Endothelial cell of umbilical vein (primary cell): ENCODE measurements at regions not wholly inside any gene's neighbourhood (a gene's known extent, or its start where the extent isn't known, plus 50 kb on each side); places are given as distances from the start of the nearest gene placed in this dataset.
A peak's percentile ranks its signal among the peaks of the same experiment; 100 is the strongest.

Experiments
- BruUV-seq: library from RNA; stranded (reverse); fragments of 400-500 nt; replicated peaks from 2 replicates; lab custom pipeline; 2021; lab: Mats Ljungman, UMichigan
- CTCF ChIA-PET: fragments of 300-600, 350-600 bp; sonication (Branson Sonifier 250); formaldehyde crosslinking; loops from one replicate; lab custom pipeline; 2021; ENCODE audit warnings: antibody characterized with exemption, inconsistent platforms; lab: Charles Lee
- POLR2A ChIA-PET: fragments of 300-600, 350-600 bp; sonication (Branson Sonifier 250); formaldehyde crosslinking; loops from one replicate; lab custom pipeline; 2021; ENCODE audit warnings: antibody characterized with exemption, inconsistent platforms; lab: Charles Lee
- DNase-seq: peaks from one replicate; pipeline ENCODE4 v3.0.0-alpha.2; 2011; ENCODE audit warnings: low read depth, low spot score
- FAIRE-seq: peaks from 2 replicates; lab custom pipeline; 2011; peaks lifted over from hg19 to GRCh38; lab: Jason Lieb, UNC
- H2AFZ ChIP-seq: 2 replicates; pipeline ENCODE4 v1.6.0; 2012; ENCODE audit warnings: low read depth, low read length, control low read depth, inconsistent platforms
- H3K27ac ChIP-seq: 2 replicates; pipeline ENCODE4 v1.5.1; 2011; ENCODE audit warnings: low read depth, mild to moderate bottlenecking, control low read depth, low read length, moderate library complexity; ENCODE audit not compliant: insufficient read depth
- H3K27me3 ChIP-seq, 2 experiments: 2 replicates each; pipeline versions ENCODE4 v1.6.0 to v1.6.1; 2011; ENCODE audit warnings: low read length in 2 of 2, mixed read lengths in 1 of 2; ENCODE audit not compliant: control insufficient read depth in 2 of 2, insufficient read depth in 2 of 2
- H3K36me3 ChIP-seq, 2 experiments: 2 replicates in 1 of 2; 3 replicates in 1 of 2; pipeline ENCODE4 v1.5.1; 2011; ENCODE audit warnings: low read length in 2 of 2, mild to moderate bottlenecking in 1 of 2, moderate library complexity in 1 of 2; ENCODE audit not compliant: control insufficient read depth in 2 of 2, insufficient read depth in 2 of 2; ENCODE audit errors: extremely low read depth in 1 of 2
- H3K4me1 ChIP-seq: 3 replicates; pipeline ENCODE4 v1.5.1; 2011; ENCODE audit warnings: mild to moderate bottlenecking, low read length; ENCODE audit not compliant: control insufficient read depth, insufficient read depth; ENCODE audit errors: extremely low read depth
- H3K4me2 ChIP-seq: 2 replicates; pipeline ENCODE4 v1.6.1; 2011; ENCODE audit warnings: low read length, control low read depth, mixed read lengths; ENCODE audit not compliant: insufficient read depth
- H3K4me3 ChIP-seq, 3 experiments: fragments of 200-600 bp in 1 of 3; sonication (generic), shearing (Covaris generic) in 1 of 3; replicated peaks in 1 of 3; 2 replicates each; pipeline ENCODE4 v1.5.1; 2011 to 2016; ENCODE audit warnings: control low read depth in 3 of 3, low read length in 3 of 3, mild to moderate bottlenecking in 2 of 3, inconsistent platforms in 1 of 3, low read depth in 1 of 3, moderate library complexity in 1 of 3; ENCODE audit not compliant: insufficient read depth in 1 of 3
- H3K79me2 ChIP-seq: 2 replicates; pipeline ENCODE4 v1.6.0; 2012; ENCODE audit warnings: low read length, inconsistent platforms; ENCODE audit not compliant: control insufficient read depth, insufficient read depth
- H3K9ac ChIP-seq: replicated peaks from 2 replicates; pipeline ENCODE3; 2011; ENCODE audit warnings: low read length, control low read depth; ENCODE audit not compliant: insufficient read depth; ENCODE audit errors: extremely low read depth
- H3K9me1 ChIP-seq: replicated peaks from 3 replicates; pipeline ENCODE4 v1.6.0; 2011; ENCODE audit warnings: mild to moderate bottlenecking, low read length; ENCODE audit not compliant: control insufficient read depth, insufficient read depth; ENCODE audit errors: extremely low read depth
- H3K9me3 ChIP-seq: replicated peaks from 2 replicates; pipeline ENCODE4 v1.5.1; 2012; ENCODE audit warnings: low read length, inconsistent platforms; ENCODE audit not compliant: control insufficient read depth, insufficient read depth
- H4K20me1 ChIP-seq: replicated peaks from 2 replicates; pipeline ENCODE3; 2011; ENCODE audit warnings: mild to moderate bottlenecking, low read length; ENCODE audit not compliant: control insufficient read depth, insufficient read depth; ENCODE audit errors: extremely low read depth
- EZH2 ChIP-seq: IDR thresholded peaks from 2 replicates; pipeline ENCODE4 v1.6.1; 2012; ENCODE audit warnings: borderline replicate concordance, low read depth, mild to moderate bottlenecking, moderate library complexity, low read length, inconsistent platforms; ENCODE audit not compliant: severe bottlenecking
- FOS ChIP-seq: IDR thresholded peaks from 2 replicates; pipeline ENCODE4 v1.6.1; 2011; ENCODE audit warnings: mild to moderate bottlenecking, low read length, moderate library complexity, borderline replicate concordance; ENCODE audit not compliant: insufficient read depth
- GATA2 ChIP-seq: IDR thresholded peaks from 2 replicates; pipeline ENCODE4 v1.7.0; 2011; ENCODE audit warnings: low read depth, mild to moderate bottlenecking, moderate library complexity, mixed read lengths, low read length; ENCODE audit not compliant: insufficient read length, insufficient read depth
- JUN ChIP-seq: IDR thresholded peaks from 2 replicates; pipeline ENCODE4 v1.6.1; 2011; ENCODE audit warnings: borderline replicate concordance, low read depth; ENCODE audit not compliant: insufficient read length, insufficient read depth
- MYC ChIP-seq: IDR thresholded peaks from one replicate; pipeline ENCODE4 v1.6.1; 2011; ENCODE audit warnings: mild to moderate bottlenecking, low read depth, low read length
- POLR2A ChIP-seq: IDR thresholded peaks from 2 replicates; pipeline ENCODE4 v1.6.1; 2012; ENCODE audit warnings: low read depth, mild to moderate bottlenecking, control low read depth, low read length
- POLR2AphosphoS5 ChIP-seq: IDR thresholded peaks from 2 replicates; pipeline ENCODE4 v1.6.1; 2012; ENCODE audit warnings: low read depth, mild to moderate bottlenecking, control low read depth, low read length, moderate library complexity; ENCODE audit not compliant: insufficient read depth
- dilution Hi-C: fragments of 300-500 bp; cut with MboI; formaldehyde crosslinking; loops from one replicate; pipeline ENCODE4 v1.15.0; 2019; ENCODE audit warnings: low sequenced_read_pairs; ENCODE audit not compliant: extremely low pct_ligation_motif_present
- intact Hi-C: fragments of 100-400 bp; cut with micrococcal nuclease; formaldehyde crosslinking; loops from one replicate; pipeline ENCODE4 v1.10.0; 2022
- TF ChIP-seq, protein P1 (sequence below): IDR thresholded peaks from 2 replicates; pipeline ENCODE4 v1.6.1; 2011; ENCODE audit not compliant: insufficient read depth, insufficient read length
- TF ChIP-seq, protein P2 (sequence below), 2 donors: IDR thresholded peaks; 1 replicate in 1 of 2; 2 replicates in 1 of 2; pipeline ENCODE4 v1.5.1; 2011; ENCODE audit warnings: low read length in 2 of 2, mild to moderate bottlenecking in 2 of 2, moderate library complexity in 2 of 2, control low read depth in 1 of 2, inconsistent platforms in 1 of 2, low read depth in 1 of 2; ENCODE audit not compliant: insufficient read depth in 1 of 2; ENCODE audit errors: extremely low read depth in 1 of 2

DNA sequence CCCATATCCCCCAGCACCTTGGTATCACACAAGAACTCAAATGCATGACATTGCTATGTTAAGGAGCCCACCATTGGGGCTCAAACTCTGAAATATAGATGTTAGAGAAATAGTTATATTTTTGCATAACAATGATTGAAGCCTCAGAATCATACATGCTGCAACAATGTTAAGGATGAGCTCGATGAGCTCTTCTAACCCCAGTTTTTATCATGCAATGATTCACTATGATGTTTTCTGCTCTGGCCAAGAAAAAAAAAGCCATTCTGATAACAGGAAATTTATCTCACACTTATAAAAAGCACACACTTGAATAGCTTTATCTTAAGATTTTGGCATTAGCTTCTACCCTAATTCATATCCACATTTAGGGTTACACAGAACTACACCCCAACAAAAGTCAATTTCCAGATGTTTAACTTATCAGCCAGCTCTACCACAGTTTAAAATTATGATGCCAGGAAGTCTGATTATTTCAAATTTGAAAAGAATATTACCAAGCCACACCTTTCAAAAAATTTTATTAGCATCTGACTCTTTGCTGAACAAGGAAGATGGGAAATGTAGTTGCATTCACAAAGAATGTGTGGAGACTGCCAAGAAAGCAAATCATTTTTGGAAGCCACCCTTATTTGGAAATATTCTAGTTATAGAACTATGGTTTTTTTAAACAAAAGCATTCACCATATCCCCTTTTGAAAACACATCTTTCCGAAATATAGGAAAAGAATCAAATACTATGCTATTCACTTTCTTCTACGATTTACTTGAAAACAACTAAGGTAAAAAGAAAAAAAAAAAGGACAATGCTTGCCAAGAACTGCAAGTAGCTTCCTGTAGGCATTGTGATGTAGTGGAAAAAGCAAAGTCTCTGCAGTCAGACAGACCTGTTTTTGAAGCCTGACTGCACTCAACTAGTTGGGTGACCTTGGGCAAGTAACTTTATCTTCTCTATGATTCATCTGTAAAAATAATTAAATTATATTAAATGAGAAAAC, 100.8 kb upstream of the PLS3 start:
- Histone ChIP-seq H3K36me3 (no peaks in the 10 kb centered on the region), H3K27ac (no peak overlapping the region), H3K79me2 (no peaks in the 10 kb centered on the region), H3K4me2 (peak overlapping the region; percentile 8), H2AFZ (no peak overlapping the region), H3K4me1 (peaks cover 13% of the 10 kb centered on the region), H3K9me3 (no peaks in the 10 kb centered on the region), H3K9me1 (no peaks in the 10 kb centered on the region), H4K20me1 (no peaks in the 10 kb centered on the region), H3K27me3 (no peaks in the 10 kb centered on the region), H3K4me3 (no peak overlapping the region), H3K9ac (peak overlapping the region; percentile 29)
- dilution Hi-C loops (no loop called here), intact Hi-C loops (loop anchor here (2.0 to 5.0 kb wide), 2 partner anchors 72 to 101 kb away; partner anchors contain the start of gene PLS3)
- peak; percentile 84 for DNase-seq
- BruUV-seq = no TSS peak
- POLR2A ChIA-PET = interaction anchor here (0.6 kb wide), 1 partner anchor 155 kb away, joined by 5 read pairs; no protein-coding TSS in a partner anchor
- no peak for TF ChIP-seq FOS
- FAIRE-seq = peak; percentile 91
- CTCF ChIA-PET = interaction anchor here (0.9 to 1.7 kb wide), 5 partner anchors 8 to 130 kb away, joined by 3 to 9 read pairs (median 3); no protein-coding TSS in a partner anchor

DNA sequence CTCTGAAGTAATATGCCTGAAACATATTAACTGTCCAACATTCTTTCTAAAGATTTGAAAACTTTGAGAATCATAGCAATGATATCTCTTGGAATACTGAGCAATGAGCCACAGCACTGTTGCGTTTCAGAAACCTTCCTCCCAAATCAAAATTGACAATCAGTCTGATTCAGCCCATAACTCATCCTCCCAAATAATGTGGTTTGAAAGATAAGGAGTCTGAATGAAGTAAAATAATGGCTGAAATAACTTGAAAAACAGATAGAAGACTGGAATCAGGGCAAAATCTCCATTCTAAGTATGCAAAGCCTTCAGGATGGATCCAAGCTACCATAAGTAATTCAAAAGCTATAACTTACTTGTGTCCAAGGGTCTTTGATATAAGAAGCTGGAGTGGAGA, 98.6 kb upstream of the PLS3 start:
- H3K36me3 ChIP-seq = no peaks in the 10 kb centered on the region
- H3K27me3 ChIP-seq = no peaks in the 10 kb centered on the region
- dilution Hi-C loops (no loop called here), intact Hi-C loops (loop anchor here (5.0 kb wide), 1 partner anchor 70 kb away; no protein-coding TSS in a partner anchor)
- no peak overlapping the region for H3K9ac ChIP-seq
- no peak overlapping the region for H3K4me2 ChIP-seq
- H2AFZ ChIP-seq = no peak overlapping the region
- peaks cover 13% of the 10 kb centered on the region for H3K4me1 ChIP-seq
- no TSS peak for BruUV-seq
- no peak overlapping the region for H3K4me3 ChIP-seq
- no peaks in the 10 kb centered on the region for H4K20me1 ChIP-seq
- peak; percentile 24 for DNase-seq
- no peaks in the 10 kb centered on the region for H3K9me1 ChIP-seq
- ChIA-PET CTCF (no interaction called here), POLR2A (no interaction called here)
- no peak for TF ChIP-seq MYC
- TF ChIP-seq JUN = no peak
- TF ChIP-seq GATA2 = no peak
- no peak for TF ChIP-seq POLR2A
- no peak for TF ChIP-seq EZH2
- TF ChIP-seq POLR2AphosphoS5 = no peak
- TF ChIP-seq, protein P1, sequence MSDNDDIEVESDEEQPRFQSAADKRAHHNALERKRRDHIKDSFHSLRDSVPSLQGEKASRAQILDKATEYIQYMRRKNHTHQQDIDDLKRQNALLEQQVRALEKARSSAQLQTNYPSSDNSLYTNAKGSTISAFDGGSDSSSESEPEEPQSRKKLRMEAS = no peak
- TF ChIP-seq, protein P2, sequence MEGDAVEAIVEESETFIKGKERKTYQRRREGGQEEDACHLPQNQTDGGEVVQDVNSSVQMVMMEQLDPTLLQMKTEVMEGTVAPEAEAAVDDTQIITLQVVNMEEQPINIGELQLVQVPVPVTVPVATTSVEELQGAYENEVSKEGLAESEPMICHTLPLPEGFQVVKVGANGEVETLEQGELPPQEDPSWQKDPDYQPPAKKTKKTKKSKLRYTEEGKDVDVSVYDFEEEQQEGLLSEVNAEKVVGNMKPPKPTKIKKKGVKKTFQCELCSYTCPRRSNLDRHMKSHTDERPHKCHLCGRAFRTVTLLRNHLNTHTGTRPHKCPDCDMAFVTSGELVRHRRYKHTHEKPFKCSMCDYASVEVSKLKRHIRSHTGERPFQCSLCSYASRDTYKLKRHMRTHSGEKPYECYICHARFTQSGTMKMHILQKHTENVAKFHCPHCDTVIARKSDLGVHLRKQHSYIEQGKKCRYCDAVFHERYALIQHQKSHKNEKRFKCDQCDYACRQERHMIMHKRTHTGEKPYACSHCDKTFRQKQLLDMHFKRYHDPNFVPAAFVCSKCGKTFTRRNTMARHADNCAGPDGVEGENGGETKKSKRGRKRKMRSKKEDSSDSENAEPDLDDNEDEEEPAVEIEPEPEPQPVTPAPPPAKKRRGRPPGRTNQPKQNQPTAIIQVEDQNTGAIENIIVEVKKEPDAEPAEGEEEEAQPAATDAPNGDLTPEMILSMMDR (IDR thresholded peaks at IDR 0.05; ENCODE audit: extremely low read depth in 1 of 2, insufficient read depth in 1 of 2, low read depth in 1 of 2, low read length in 2 of 2) = no peak
- no peak for TF ChIP-seq FOS
- FAIRE-seq = no peak
- no peak overlapping the region for H3K27ac ChIP-seq
- no peaks in the 10 kb centered on the region for H3K9me3 ChIP-seq
- H3K79me2 ChIP-seq = no peaks in the 10 kb centered on the region
